ENCODE measurements at regions not wholly inside any gene's neighbourhood (a gene's known extent, or its start where the extent isn't known, plus 50 kb on each side); places are given as distances from the start of the nearest gene placed in this dataset.

- in situ Hi-C loops (cut with HindIII; ENCODE audit: extremely low pct_ligation_motif_present, low pct_unique_long_range_greater_than_20kb) = no loop called here
- WGBS (ENCODE audit: low lambda C conversion rate) = 0% methylated on average over 6 of the region's 7 CpGs
- no peak overlapping the region for H3K27ac ChIP-seq (ENCODE audit: extremely low read length, insufficient read depth, low read length)
- H3K36me3 ChIP-seq (replicated peaks in 1 of 2; ENCODE audit: control insufficient read depth in 1 of 2, insufficient read depth in 2 of 2, low read length in 2 of 2) = no peaks in the 10 kb centered on the region
- peak; percentile 16 for DNase-seq (ENCODE audit: low spot score)
- no peak for FAIRE-seq
- no peak overlapping the region for H2AFZ ChIP-seq (ENCODE audit: low read length)
- H4K20me1 ChIP-seq (ENCODE audit: insufficient read depth, low read length) = no peaks in the 10 kb centered on the region
- no peaks in the 10 kb centered on the region for H3K79me2 ChIP-seq (ENCODE audit: insufficient read depth, low read length)
- no peak overlapping the region for H3K9ac ChIP-seq (ENCODE audit: insufficient read depth, low read depth, low read length)
- no peaks in the 10 kb centered on the region for H3K9me3 ChIP-seq (ENCODE audit: low read length)
- H3K27me3 ChIP-seq (ENCODE audit: control insufficient read depth in 1 of 2, insufficient read depth in 2 of 2, low read length in 2 of 2) = no peaks in the 10 kb centered on the region; a peak in 1 of 5 replicates
- H3K4me1 ChIP-seq (ENCODE audit: insufficient read depth, low read length) = peaks cover 26% of the 10 kb centered on the region
- no peak overlapping the region for H3K4me3 ChIP-seq (replicated peaks in 1 of 3; ENCODE audit: insufficient read depth in 1 of 3, low read depth in 2 of 3, low read length in 3 of 3)
- ChIA-PET POLR2A (interaction anchor here (0.8 kb wide), 1 partner anchor 264 kb away, joined by 3 read pairs; no protein-coding TSS in a partner anchor), CTCF (ENCODE audit: low intra/inter-chr PET ratio, low total read pairs) (no interaction called here)
- H3K4me2 ChIP-seq (ENCODE audit: low read depth, low read length) = no peak overlapping the region
- intact Hi-C loops (cut with micrococcal nuclease; ENCODE audit: unreplicated experiment) = loop anchor here (5.0 kb wide), 1 partner anchor 88 kb away; no protein-coding TSS in a partner anchor
- no TSS peak for BruUV-seq (replicated peaks)
- ATAC-seq = no peak
- TF ChIP-seq FOXA3 (CRISPR knock-in tag; IDR thresholded peaks at IDR 0.05) (0 out of 2 replicates have a peak, but pooled peaks have one; percentile 32), FOXM1 (CRISPR knock-in tag; IDR thresholded peaks at IDR 0.05) (no peak), ZBTB33 (CRISPR knock-in tag; IDR thresholded peaks at IDR 0.05) (no peak), ZGPAT (CRISPR knock-in tag; IDR thresholded peaks at IDR 0.05) (no peak), HMGA1 (CRISPR knock-in tag; conservative IDR thresholded peaks at IDR 0.05) (no peak), ZNF234 (CRISPR knock-in tag; conservative IDR thresholded peaks at IDR 0.05) (no peak), FOXA1 (IDR thresholded peaks at IDR 0.05) (no peak), FOXA1 (CRISPR knock-in tag; IDR thresholded peaks at IDR 0.05) (peak; percentile 37; the same call in 1 of the 2 replicates), E2F2 (CRISPR knock-in tag; IDR thresholded peaks at IDR 0.05; ENCODE audit: borderline replicate concordance) (no peak), TCF12 (IDR thresholded peaks at IDR 0.05) (no peak), TCF12 (CRISPR knock-in tag; IDR thresholded peaks at IDR 0.05) (no peak), ZFAT (CRISPR knock-in tag; conservative IDR thresholded peaks at IDR 0.05) (no peak), SP5 (CRISPR knock-in tag; IDR thresholded peaks at IDR 0.05; ENCODE audit: borderline replicate concordance, low read depth) (peak; percentile 44; the same call in 1 of the 2 replicates), ZNF577 (CRISPR knock-in tag; IDR thresholded peaks at IDR 0.05; ENCODE audit: borderline replicate concordance, low read depth) (no peak), SUZ12 (IDR thresholded peaks at IDR 0.05; ENCODE audit: low read depth, low read length) (no peak)
- TF ChIP-seq, protein P1, sequence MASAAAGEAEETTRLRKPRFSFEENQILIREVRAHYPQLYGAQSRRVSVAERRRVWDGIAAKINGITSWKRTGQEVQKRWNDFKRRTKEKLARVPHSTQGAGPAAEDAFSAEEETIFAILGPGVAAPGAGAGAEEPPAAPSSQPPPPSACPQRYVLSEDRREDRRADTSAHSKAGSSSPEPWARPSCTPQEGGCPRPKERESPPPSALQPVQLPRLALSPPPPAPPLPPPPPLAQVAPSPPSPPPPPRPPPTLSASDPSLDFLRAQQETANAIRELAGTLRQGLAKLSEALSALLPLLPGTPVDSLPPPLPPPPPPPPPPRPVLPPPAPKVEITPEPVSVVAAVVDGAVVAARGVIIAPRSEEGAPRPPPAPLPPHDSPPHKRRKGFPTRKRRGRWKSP (CRISPR knock-in tag; IDR thresholded peaks at IDR 0.05) = no peak
- TF ChIP-seq, protein P2, sequence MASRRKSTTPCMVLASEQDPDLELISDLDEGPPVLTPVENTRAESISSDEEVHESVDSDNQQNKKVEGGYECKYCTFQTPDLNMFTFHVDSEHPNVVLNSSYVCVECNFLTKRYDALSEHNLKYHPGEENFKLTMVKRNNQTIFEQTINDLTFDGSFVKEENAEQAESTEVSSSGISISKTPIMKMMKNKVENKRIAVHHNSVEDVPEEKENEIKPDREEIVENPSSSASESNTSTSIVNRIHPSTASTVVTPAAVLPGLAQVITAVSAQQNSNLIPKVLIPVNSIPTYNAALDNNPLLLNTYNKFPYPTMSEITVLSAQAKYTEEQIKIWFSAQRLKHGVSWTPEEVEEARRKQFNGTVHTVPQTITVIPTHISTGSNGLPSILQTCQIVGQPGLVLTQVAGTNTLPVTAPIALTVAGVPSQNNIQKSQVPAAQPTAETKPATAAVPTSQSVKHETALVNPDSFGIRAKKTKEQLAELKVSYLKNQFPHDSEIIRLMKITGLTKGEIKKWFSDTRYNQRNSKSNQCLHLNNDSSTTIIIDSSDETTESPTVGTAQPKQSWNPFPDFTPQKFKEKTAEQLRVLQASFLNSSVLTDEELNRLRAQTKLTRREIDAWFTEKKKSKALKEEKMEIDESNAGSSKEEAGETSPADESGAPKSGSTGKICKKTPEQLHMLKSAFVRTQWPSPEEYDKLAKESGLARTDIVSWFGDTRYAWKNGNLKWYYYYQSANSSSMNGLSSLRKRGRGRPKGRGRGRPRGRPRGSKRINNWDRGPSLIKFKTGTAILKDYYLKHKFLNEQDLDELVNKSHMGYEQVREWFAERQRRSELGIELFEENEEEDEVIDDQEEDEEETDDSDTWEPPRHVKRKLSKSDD (CRISPR knock-in tag; IDR thresholded peaks at IDR 0.05; ENCODE audit: low read depth) = no peak
Observed at GRCh38 chr13:44140146-44140545, 233.5 kb upstream of the SERP2 start.
